LoVo (cell line): ENCODE measurements at regions not wholly inside any gene's neighbourhood (a gene's known extent, or its start where the extent isn't known, plus 50 kb on each side); places are given as distances from the start of the nearest gene placed in this dataset.
"Not testable (repeated sequence)": the region's sequence is repeated elsewhere in the genome, so short reads cannot be mapped to it uniquely, and the experiment has no call there.

Experiments
- DNase-seq: peaks from one replicate; pipeline ENCODE4 v3.0.0-alpha.2; 2016; ENCODE audit warnings: low spot score

DNA sequence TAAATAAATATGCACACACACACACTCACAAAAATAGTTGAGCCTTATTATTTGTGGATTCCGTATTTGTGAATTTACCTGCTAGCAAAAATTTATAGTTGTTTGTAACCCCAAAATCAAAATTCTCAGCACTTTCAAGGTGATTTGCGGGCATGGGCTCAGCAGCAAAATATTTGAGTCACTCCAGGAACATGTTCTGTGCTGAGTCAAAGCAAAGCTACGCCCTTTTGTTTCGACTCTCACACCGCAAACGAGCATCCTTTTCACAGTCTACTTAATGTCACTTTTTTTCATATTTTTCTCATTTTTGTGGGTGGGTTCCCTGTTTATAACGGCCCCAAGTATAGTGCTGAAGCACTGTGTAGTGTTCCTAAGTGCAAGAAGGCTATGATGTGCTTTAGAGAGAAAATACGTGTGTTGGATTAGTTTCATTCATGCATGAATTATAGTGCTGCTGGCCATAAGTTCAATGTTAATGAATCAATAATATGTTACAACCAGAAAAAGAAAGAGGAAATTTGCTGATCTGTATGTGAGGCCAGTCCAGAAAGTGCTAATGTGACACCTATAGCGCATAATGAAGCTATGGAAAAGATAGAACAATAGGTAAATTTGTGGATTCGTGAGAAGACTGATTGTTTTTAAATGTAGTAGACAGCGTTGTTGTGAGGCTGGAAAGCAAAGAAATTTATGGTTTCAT lies 723.2 kb upstream of the AGA start:
- DNase-seq, result no peak

DNA sequence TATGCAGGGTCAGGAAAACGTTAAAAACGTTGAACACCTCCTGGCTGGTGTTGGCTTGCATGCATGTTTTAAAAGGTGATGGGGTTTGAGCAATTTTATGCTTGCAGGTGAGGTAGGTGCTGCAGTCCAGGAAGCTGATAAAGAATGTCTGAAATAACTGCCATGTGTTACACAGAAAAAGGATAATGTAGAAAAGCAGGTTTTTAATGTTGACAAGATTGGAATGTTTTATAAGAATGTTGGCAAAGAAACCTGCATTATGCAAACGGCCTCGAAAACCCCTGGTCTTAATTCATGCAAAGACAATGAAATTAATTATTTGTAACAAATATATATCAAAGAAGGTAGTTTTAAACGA lies 723.7 kb upstream of the AGA start:
- DNase-seq, result no peak

DNA sequence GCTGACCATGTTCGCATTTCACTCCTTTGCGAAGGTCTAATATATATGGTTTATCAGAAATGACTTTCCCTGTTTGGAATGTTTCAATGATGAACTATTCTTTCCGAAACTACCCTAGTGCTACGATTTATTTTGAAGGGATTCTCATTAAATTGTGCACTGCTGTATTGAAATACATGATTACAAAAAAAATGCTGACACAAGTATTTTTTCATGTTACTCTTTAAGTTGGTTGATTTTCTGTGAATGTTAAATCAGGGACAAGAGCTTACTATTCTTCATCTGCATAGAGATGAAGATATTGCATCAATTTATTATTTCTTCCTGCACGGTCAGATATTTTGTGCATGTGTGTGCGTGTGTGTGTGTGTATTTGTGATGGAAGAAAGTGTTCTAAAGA lies 731.5 kb upstream of the AGA start:
- DNase-seq, result no peak

DNA sequence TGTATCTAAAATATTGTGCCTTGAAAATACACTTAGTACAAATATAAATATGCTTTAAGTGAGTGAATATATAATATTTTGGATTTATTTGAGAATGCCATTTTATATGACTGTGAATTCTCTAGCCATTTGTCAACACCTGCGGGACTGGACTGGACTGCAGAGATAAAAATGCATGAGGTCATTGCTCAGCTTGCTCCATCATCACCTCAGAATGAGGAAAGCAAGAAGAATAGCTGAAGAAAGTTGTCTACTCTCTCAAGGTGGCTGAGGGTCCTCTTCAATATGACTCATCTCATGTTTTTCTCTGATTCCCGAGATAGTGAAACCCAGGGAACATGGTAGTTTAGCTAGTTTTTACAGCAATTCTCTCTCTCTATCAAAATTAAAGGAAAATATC lies 732.5 kb upstream of the AGA start:
- no peak for DNase-seq

DNA sequence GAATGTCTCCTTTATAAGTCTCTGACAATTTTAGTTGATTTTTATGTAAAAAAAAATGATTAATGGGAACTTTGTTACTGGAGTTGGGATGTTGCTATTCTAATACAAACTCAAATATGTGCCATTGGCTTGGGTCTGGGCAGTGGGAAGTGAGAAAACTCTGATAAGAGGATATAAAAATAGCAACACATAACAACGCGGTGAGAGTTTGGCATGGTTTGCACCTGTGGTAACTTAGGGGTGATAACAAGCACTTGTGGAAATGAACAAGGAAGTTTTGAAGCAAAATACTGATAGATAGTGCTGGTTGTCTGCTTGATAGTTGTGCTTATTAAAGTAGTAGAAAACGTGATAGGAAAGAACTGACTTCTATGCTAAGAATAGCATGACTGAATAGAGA lies 743.3 kb upstream of the AGA start:
- DNase-seq, result no peak

DNA sequence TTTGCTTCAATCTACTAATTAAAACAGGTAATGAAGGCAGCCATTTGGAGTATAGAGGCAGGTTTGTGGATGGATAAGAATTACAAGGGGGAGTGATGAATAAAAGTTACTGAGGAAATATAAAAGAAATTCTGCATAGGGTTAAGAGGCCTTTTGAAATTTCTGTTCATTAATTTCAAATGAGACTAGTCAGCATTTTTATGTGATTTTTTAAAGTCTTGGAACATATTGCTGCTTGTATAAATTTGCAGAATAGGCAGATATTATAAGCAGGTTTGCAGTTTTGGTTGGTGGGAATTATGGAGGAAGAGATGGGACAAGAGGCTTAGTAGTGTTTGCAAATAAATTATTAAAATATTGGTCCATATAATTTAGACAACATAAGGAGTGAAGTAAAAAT lies 750.4 kb upstream of the AGA start:
- no peak for DNase-seq

DNA sequence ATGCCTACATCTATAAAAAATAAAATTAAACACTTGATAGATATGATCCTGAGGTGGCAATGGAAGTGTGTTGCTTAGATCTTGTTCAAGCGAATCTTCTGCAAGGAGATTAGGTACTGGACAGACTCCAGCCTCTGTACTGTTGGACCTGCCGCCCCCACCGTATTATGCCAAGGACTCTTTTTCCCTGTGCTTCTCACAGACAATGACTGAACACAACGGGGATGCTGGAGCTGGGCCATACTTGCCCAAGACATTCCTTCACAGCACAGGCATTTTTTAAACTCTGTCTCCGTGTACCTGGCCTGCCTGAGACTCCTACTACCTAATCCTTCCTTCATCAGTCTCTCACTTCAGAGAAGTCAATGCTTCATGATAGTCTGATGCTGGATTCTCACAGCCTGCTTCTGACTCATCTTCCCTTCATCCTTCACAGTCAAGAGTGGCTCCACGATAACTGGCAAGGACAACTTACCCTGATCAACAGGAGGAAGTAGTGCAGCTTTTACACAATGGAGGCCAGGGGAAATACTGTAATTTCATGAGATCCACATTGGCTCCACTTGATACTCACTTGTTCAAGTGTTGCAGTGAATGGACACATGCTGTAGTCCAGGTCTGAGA lies 754.6 kb upstream of the AGA start:
- DNase-seq, result no peak

DNA sequence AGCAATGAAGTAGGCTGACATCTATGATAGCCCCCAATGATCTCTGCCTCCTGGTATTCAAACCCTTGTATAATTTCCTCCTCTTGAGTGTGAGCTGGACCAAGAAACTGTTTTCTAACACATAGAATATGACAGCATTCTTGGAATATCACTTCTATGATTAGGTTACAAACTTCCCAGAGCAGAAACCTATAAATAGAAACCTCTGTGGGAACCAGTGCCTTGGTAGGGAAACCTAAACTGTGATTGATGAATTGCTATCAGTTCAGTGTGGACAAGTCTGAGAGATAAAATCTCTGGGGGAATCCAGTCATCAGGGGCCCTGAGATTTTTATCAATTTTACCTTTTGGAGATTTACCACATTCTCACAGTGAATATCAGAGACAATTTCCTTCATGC lies 756.5 kb upstream of the AGA start:
- DNase-seq, result no peak

DNA sequence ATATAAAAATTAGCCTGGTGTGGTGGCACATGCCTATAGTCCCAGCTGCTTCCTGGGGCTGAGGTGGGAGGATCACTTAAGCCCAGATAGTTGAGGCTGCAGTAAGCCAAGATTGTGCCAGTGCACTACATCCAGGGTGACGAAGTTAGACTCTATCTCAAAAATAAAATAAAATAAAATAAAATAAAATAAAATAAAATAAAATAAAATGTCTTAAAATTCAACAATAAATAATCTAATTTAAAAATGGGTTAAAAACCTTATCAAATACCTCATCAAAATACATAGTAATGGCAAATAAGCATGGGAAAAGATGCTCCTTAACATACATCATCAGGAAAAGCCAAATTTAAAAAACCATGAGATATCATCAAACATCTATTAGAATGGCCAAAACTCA lies 760.2 kb upstream of the AGA start:
- no peak for DNase-seq

DNA sequence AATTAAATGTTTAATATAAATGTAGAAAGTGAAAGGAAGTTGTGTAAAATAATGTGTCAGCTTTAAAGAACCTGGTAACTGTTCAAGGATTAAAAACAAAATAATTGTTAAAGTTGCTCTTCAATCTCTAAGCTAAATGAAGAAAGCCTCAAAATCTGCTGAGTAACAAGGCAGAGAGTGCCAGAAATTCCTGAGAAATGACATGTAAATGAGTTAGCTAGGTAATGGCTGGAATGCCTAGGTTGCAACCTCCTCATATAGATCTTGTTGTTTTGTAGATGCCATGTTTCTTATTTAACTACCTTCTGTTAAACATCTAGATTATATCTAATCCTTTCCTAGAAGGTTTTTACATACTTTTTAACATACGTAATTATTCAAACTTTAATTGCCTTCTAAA lies 763.6 kb upstream of the AGA start:
- DNase-seq, result no peak

DNA sequence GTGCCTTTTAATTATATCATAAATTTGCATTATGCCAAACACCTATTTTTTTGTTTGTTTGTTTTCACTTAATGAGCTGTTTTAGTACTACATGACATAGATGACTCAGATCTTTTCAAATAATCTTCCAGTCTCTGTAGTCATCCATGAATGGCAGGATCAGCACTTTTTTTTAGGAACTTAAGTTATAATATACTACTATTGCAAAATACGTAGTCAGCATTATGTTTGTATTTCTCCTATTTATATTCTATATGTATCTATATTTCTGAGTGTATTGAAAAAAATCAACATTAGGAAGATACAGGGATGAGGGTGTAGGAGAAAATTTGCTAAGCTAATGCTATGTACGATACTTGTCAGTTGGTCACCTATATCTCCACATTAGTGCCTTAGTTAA lies 773.1 kb upstream of the AGA start:
- no peak for DNase-seq

DNA sequence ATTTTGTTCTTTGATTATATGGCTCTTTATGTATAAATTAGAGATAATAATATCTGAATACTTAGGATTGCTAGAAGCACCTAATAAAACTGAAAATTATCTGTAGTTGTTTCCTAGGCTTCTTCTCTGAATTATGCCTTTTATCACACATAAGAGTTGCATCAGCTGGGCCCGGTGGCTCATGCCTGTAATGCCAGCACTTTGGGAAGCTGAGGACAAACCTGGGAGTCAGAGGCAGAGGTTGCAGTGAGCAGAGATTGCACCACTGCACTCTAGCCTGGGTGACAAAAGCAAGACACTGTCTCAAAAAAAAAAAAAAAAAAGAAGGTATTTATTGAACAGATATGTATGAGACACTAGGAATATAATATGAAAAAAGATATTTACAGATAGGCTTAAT lies 773.5 kb upstream of the AGA start:
- no peak for DNase-seq

DNA sequence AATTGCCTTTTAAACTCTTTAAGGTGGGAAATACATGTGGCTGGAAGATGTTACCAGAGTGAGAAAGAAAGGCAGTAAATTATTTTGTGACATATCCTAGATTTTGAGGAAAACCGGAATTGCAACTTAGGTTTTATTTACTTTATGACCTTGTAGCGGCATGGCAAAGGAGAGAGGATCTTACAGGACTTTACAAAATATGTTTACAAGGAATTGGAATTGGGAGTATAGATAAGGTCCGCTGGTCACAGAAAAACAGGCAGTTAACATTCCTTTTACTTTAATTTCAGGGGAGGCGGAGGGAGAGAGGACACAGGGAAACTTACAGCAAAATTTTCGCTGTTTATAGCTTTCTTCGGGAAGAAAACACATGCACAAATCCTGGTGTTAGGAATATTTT lies 784.2 kb upstream of the AGA start:
- not testable (repeated sequence) for DNase-seq

DNA sequence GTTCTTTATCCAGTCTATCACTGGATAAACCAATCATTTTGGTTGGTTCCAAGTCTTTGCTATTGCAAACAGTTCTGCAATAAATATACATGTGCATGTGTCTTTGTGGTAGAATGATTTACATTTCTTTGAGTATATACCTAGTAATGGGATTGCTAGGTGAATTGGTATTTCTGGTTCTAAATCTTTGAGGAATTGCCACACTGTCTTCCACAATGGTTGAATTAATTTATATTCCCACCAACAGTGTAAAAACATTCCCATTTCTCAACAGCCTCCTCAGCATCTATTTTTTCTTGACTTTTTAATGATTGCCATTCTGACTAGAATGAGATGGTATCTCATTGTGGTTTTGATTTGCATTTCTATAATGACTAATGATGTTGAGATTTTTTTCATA lies 791.7 kb upstream of the AGA start:
- no peak for DNase-seq

DNA sequence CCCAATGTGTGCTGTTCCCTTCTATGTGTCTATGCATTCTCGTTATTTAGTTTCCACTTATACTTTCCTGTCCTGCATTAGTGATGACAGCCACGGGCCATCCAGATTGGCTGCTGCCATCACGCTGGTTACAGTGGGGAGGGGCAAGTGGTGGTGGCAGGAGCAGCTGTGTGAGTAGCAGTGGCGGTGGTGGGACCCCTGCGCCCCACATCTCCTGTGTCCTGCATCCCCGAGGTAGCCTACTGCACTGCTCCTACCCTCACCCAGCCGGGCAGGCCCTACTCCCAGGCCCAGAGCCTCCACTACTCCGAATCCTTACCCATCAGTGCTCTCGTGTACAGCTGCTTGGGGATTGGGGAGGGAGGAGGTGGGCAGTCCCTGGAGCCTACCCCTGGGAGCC lies 798.7 kb upstream of the AGA start:
- no peak for DNase-seq

DNA sequence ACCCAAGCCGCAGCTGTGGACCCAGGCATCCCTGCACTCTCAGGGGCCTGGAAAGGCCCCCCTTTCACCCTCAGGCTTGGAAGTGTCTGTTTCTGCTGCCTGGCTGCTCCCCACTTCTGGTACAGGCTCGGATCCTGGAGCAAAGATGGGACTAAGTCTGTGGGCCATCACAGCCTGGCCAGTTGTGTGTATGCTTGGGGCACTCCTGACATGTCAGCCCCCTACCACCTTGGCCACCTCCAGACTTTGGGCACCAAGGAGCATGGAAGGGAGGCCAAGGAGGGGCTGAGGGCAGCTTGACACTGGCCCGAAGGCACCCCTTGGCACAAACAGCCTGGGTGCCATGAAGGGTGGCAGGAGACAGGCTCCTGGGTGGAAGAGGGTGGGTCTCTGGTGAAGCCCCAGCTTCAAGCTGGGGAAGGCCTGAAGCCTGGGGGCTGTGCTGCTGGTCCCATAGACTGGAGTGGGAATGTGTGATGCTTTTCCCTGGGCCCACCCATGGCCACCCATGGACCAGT lies 799.4 kb upstream of the AGA start:
- DNase-seq, result no peak

DNA sequence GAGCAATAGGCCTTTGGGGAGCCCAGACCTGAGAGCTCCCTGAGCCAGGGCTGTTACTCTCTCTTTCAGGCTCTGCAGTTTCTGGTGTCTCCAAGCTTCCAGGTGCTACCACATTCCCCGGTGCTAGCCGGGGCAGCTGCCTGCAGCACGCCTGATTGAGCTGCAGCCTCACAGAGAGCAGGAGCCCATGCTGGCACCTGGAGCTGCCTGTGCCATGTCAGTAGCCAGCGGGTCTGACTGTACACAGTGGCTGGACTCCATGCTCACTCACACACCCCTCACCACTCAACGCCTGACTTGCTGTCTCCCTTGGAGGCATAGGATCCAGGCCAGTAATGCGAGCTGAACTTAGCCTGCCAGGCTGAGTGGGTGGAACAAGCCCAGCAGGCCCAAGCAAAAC lies 800.4 kb upstream of the AGA start:
- DNase-seq, result no peak

DNA sequence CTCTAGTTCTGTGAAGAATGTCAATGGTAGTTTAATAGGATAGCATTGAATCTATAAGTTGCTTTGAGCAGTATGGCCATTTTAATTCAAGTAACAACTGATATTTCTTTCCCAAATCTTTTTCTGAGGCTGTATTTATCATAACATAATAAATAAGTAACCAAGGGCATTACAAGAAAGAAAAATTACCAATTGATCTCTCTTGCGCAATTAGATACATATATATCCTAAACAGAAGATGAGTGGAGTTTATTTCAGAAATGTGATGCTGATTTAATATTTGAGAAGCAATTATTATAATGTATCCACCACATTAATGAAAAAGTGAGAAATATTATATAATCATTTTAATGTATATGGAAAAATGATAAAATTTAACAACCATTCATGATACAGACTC lies 802.5 kb upstream of the AGA start:
- no peak for DNase-seq

DNA sequence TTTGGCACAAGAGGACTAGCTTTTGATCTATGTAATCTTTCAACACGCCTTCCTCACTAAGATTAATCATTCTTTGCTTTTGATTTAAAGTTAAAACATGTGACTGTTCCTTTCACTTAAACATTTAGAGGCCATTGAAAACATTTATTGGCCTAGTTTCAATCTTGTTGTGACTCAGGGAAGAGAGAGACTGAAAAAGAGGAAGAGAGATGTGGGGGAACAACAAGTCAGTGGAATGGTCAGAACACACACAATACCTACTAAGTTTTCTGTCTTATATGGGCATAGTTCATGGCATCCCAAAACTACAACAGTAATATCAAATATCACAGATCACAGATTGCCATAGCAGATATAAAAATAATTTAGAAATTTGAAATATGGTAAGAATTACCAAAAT lies 812.9 kb upstream of the AGA start:
- no peak for DNase-seq

DNA sequence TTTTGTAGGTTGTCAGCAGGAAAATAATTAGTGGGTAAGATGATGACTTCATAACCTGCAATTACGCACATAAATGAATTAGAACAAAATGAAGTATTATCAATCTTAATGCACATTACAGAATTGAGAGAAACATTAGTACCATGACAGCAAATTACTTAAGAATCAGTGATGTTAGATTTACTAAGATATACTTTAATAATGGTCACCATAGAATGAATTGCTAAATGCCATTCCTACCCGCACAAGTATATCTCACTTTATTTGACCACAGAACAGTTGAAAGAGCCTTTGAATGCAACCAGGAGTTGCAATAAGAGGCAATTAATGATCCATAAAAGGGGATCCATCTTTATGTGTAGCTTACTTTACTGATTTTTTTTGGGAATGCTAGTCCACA lies 816.4 kb upstream of the AGA start:
- no peak for DNase-seq

DNA sequence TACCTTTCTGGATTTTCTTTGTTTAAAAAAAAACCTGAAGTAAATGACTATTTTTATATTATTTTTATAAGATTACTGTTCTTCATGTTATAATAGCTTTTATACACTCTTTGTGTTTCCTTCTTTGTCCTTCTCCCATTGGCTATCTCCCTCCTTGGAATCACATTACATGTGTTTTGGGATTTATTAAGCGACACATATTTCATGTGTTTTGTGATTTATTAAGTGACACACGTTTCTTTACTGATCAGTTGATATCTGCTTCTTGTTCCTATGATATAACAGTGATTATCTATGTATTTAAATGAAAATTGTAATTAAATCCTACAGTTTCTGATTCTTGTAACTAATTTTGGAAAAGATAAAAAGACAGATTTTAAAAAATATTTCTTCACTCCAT lies 817.3 kb upstream of the AGA start:
- no peak for DNase-seq

DNA sequence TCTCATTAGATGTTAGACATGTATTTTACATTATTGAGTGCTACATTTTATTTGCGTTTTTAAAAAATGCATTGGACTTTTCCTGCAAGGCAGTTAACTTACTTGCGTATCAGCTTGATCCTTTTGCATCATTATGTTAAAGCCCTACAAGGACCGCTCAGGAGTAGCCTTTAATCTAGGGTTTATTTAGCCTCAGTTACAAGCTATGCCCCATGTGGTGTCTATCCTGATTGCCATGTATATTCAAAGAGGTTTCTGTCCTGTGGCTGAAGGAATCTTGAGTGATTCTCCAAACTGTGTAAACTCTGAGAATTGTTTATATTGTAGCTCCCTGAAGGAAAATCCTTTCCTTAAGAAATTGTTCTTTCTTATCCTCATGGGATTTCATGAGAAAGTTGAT lies 821.8 kb upstream of the AGA start:
- no peak for DNase-seq

DNA sequence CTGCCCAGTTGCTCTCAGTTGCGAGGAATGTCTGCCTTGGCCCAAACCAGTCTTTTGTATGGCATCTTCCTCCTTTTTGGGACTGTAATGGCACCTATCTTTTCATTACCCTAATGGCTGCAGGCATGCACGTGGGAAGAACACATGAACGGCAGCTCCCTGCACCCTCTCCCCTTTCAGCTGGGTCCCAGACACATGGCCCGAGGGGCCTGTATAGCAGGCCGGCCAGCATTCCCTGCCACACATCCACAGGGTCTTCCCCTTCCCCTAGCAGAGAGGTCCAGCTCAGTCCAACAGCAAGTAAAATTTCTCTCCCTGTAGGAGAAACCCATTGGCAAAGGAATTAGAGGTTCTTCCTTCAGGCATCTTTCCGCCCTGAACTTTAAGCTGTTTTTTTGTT lies 829.1 kb upstream of the AGA start:
- no peak for DNase-seq

DNA sequence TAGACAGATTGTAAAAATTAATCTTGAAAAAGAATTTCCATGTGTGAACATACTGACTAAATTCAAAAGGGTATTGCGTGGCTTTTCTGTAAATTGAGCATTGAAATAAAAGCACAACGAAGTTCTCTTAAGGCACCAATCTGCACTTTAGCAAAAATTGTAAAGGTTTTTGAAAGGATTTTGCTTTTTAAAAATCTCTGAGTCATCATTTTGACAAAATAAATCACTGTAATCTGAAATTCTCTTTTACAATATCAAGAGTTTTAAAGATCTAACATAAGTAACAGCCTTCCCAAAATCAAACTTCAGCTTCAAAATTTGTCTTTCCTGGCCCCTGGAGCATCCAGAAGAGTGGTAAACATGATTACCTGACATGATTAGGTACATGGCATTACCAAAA lies 830.9 kb upstream of the AGA start:
- no peak for DNase-seq
